PC-3 (cell line): ENCODE measurements at regions not wholly inside any gene's neighbourhood (a gene's known extent, or its start where the extent isn't known, plus 50 kb on each side); places are given as distances from the start of the nearest gene placed in this dataset.

Experiments used
- EZH2 ChIP-seq: fragments of 300-600 bp; sonication (generic); IDR thresholded peaks from one replicate; pipeline ENCODE4 v1.6.1; 2017; ENCODE audit warnings: antibody characterized with exemption, mild to moderate bottlenecking, low read length; ENCODE audit not compliant: unreplicated experiment
- EZH2phosphoT487 ChIP-seq: fragments of 300-600 bp; sonication (generic); IDR thresholded peaks from 2 replicates; pipeline ENCODE4 v1.6.1; 2018; ENCODE audit warnings: mild to moderate bottlenecking, antibody characterized with exemption, low read length, borderline replicate concordance
- TF ChIP-seq, protein P1 (sequence below): fragments of 300-600 bp; sonication (generic); conservative IDR thresholded peaks from 2 replicates; pipeline ENCODE4 v1.5.1; 2017; ENCODE audit warnings: antibody characterized with exemption, low read depth, mild to moderate bottlenecking, low read length

DNA sequence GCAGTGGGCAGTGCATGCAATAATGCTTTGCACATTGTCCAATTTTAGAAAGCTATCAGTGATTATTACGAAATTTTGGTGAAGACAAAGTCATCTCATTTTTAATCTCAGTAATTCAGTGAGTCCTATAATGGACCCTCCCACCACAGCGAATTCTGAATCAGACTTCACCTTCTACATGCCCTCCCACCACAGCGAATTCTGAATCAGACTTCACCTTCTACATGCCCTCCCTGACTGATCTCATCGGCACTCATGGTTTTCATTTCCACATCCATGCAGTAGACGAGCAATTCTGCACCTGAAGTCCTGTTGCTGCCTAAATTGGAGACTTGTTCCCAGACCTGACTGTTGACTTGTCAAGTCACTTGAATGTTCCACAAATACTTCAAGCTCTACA is 522.3 kb downstream of the EIPR1 start:
- TF ChIP-seq, protein P1, sequence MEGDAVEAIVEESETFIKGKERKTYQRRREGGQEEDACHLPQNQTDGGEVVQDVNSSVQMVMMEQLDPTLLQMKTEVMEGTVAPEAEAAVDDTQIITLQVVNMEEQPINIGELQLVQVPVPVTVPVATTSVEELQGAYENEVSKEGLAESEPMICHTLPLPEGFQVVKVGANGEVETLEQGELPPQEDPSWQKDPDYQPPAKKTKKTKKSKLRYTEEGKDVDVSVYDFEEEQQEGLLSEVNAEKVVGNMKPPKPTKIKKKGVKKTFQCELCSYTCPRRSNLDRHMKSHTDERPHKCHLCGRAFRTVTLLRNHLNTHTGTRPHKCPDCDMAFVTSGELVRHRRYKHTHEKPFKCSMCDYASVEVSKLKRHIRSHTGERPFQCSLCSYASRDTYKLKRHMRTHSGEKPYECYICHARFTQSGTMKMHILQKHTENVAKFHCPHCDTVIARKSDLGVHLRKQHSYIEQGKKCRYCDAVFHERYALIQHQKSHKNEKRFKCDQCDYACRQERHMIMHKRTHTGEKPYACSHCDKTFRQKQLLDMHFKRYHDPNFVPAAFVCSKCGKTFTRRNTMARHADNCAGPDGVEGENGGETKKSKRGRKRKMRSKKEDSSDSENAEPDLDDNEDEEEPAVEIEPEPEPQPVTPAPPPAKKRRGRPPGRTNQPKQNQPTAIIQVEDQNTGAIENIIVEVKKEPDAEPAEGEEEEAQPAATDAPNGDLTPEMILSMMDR, result no peak
- TF ChIP-seq EZH2, result no peak
- TF ChIP-seq EZH2phosphoT487, result no peak
